HG02678 (cell line): ENCODE measurements at regions not wholly inside any gene's neighbourhood (a gene's known extent, or its start where the extent isn't known, plus 50 kb on each side); places are given as distances from the start of the nearest gene placed in this dataset.
"Not testable (repeated sequence)": the region's sequence is repeated elsewhere in the genome, so short reads cannot be mapped to it uniquely, and the experiment has no call there.

Experiments used
- ATAC-seq: cut with Tn5 transposase; IDR thresholded peaks from one replicate; pipeline ENCODE4 v1.9.1; 2021; ENCODE audit warnings: mild to moderate bottlenecking, moderate library complexity; ENCODE audit not compliant: unreplicated experiment

DNA sequence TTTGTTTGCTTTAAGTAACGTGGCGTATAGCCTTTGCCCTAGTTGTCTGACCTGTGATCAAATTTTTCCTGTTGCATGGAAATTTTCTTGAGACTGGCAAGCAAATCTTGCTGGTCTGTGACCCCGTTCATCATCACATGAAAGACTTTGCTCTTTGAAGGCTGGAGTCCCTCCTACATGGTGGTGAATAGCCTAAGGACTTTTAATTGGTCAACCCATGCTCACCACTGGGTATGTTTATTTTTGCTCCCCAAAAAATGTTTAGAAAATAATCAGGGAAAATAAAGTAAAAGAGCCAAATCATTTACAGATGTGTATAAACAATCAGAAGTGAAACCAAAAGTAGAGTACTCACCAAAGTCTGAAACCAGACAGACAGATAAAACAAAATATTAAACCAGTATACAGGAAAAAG is 1075.3 kb upstream of the ALCAM start:
- peak; percentile 70 for ATAC-seq

DNA sequence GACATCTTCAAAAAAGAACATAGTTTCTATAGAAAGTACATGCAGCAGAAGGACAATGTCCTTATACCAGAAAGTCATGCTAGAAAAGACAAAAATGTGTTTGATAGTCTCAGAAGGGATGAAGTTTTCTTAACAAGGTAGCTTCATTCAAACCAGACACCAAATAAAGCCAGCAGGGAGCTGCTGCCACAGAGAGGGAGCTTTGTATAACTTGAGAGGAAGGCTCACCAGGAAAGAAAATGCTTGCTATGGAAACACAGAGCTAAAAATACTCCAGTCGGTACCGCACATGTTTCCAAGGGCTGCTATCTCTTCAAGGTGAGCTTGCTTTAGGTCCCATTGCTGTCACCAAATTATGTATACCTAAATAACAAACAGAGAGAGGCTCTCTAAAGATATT is 1074.8 kb upstream of the ALCAM start:
- ATAC-seq = peak; percentile 22

DNA sequence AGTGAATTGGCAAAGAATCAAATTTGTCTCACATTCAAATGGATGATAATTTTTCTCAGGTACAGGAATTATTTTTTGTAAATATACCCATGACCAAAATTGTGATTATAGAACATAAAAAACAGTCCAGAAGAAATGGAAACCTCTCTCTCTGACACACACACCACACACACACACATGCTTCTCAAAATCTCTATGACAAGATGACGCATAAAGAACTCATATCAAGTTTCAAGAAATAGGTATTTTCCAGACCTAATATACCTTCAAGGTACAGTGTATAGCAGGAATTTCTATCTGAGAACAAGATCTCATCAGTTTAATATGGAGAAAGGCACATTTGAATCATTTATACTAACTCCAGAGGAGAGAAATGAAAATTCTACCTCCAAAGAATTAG is 1069.1 kb upstream of the ALCAM start:
- no peak for ATAC-seq

DNA sequence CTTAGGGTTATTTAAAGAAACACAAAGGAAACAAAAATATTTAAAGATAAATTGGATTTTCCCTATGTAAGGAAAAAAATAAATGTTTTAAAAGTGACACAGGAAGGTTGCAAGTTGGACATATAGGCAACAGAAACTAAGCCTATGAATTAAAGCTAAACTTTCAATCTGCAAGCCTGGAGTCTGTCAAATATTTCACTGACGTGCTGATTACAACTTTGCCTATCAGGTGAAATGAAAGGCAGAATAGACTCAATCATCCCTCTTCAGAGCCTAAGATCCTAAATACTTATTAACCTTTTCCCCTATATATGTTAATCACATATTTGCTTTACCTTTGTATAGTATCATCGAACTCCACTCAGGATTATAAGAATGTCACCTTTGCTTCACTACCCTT is 1068.0 kb upstream of the ALCAM start:
- no peak for ATAC-seq

DNA sequence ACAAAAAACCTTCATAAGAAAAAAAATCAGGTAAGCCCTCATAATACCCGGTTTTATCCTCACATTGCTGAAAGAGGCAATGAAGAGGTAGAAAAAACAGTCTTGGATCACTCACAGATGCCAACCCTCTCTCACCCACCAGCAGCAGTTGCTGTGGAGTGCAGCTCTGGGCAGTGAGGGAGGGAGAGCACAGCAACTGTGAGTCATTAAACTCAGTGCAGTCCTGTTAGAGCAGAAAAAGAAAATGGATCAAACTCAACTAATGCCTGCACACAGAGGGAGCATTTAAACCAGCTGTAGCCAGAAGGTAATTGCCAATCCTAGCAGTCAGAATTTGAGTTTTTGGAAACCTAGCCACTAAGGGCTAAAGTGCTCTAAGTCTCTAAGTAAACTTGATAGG is 1050.6 kb upstream of the ALCAM start:
- no peak for ATAC-seq

DNA sequence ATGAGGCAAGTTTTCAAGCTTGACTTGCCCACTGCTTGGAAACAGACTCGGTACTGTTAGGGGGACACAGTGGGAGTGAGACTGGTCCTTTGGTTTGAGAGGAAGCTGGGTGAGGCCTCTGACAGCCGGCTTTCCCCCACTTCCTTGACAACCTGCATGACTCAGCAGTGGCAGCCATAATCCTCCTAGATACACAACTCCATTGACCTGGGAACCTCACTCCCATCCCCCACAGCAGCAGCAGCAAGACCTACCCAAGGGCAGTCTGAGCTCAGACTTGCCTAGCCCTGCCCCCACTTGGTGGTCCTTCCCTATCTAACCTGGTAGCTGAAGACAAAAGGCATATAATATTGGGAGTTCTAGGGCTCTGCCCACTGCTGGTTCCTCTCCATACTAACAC is 1043.5 kb upstream of the ALCAM start:
- no peak for ATAC-seq

DNA sequence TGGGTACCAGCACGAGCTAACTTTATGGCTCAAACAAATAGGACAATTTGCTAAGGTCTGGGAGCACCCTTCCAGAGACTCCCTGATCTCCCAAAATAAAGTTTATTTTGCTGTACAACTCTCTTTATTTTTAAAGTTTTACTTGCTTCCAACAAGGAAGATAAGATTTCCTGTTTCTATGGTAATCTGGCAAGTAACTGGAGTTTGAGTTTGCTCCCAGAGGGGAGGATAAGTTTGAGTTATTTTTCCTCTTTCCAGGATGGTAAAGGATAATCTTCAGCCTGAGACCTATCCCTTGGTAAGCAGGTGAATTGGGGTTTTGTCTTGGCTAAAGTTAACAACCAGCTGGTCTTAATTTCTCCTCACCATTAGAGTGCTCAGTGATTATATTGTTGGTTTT is 1019.4 kb upstream of the ALCAM start:
- ATAC-seq = no peak

DNA sequence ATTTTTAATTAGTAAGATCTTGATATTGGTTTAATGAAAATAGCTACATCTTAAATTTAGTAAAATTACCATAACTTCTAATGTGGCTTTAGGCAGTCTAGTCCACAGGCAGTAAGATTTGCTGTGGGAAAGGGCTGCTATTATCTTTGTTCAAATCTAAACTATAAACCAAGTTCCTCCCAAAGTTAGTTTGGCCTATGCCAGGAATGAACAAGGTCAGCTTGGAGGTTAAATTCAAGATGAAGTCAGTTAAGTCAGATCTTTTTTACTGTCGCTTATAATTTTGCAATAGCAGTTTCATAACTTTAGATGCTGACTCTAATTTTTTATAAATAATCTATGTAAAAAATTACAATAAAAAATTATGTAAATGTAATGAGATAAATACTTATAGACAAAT is 1016.9 kb upstream of the ALCAM start:
- no peak for ATAC-seq

DNA sequence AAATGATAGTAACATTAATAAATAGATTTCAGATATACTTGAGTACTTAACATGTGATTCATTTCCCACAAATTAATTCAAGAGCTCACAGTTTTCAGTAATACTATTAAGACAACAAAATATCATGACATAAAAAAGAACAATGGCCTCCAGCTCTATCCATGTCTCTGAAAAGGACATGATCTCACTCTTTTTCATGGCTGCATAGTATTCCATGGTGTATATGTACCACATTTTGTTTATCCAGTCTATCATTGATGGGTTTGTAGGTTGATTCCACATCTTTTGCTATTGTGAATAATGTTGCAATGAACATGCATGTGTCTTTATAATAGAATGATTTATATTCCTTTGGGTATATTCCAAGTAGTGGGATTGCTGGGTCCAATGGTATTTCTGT is 1012.8 kb upstream of the ALCAM start:
- ATAC-seq = no peak

DNA sequence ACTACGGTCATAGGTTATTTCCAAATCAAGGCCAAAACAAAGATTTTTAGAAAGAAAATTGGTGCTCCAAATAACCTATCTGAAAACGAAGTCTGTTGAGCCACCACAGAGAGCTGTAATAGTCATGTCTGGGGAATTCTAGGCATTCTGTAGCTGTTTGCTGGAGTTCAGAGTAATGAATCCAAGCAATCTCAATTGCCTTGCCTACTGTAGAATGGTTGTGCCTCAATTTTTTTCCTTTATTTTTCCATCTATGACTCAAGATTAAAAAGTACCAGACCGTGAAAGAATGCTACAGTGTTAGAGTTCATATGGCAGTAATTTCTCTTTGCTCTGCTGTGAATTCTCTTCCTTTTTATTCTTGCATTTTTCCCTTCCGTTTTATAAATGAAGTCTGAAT is 1007.2 kb upstream of the ALCAM start:
- no peak for ATAC-seq

DNA sequence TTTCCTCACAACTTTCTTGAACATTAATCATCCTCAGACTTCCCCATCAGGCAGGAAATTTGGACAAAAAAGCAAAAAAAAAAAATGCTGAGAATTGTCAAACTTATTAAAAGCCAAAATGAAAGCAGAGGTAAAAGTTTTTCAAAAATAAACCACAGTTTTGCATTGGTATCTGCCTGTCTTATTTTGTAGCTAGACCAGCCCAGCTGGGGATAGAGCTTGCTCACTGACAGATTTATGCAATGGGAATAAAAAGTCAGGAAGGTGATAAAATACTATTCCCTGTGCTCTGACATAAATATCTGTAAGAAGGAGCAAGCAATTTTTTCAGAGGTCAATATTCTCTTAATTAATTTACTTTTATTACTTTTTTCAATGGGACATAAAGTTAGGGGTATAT is 1006.7 kb upstream of the ALCAM start:
- ATAC-seq = no peak

DNA sequence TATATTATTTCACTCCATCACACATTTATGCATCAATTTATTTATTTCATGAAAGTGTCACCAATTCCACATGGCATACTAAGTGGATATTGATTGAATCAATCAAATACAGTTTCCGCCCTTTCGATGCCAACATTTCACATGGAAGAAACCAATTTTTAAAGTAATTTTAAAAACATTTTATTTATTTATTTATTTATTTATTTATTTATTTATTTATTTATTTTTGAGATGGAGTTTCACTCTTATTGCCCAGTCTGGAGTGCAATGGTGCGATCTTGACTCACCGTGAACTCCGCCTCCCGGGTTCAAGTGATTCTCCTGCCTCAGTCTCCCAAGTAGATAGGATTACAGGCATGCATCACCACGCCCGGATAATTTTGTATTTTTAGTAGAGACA is 1005.0 kb upstream of the ALCAM start:
- ATAC-seq = not testable (repeated sequence)

DNA sequence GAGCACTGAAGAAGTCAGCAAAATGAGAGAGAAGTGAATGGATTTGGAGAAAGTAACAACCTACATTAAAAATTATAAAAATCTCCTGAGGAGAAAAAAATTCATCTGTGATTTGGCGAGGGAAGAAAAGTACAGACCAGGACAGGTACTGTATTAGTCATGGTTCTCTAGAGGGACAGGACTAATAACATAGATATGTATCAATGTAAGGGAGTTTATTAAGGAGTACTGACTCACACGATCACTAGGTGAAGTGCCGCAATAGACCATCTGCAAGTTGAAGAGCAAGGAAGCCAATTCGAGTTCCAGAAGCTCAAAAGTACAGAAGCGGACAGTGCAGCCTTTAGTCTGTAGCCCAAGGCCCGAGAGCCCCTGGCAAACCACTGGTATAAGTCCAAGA is 1004.4 kb upstream of the ALCAM start:
- ATAC-seq = no peak

DNA sequence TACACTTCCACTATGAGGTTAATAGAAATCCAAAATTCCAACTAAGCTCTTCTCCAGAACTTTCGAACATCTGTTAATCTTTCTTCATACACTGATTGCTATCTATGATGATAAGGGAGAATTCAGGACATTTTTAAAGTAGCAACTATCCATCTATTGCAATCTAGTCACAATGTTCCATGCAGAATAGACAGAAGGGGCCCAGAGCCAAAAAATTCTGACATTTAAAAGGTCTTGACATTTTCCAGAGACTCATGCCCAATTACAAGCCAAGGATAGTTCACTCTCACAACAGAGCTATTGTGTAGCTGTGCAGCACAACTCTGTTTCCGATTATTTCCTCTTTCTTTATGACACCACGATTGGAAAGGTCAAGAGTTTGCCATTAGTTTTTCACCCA is 999.7 kb upstream of the ALCAM start:
- no peak for ATAC-seq

DNA sequence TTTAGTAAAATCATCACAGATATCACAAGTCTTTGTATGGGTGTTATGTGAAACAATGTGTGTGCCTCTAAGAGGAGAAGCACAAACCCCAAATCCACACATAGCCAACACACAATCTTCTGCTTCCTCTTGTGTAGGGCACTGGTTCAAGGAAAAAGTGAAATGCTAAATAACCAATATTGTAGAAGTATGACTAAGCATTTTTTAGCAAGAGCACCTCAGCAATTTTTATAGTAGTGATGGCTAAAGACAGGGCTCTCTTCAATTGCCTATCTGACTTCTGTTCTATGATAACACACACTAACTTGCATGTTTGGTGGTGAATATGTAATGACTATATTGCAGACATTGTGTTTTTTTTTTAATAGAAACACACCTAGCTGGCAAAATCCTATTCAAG is 997.9 kb upstream of the ALCAM start:
- ATAC-seq = no peak

DNA sequence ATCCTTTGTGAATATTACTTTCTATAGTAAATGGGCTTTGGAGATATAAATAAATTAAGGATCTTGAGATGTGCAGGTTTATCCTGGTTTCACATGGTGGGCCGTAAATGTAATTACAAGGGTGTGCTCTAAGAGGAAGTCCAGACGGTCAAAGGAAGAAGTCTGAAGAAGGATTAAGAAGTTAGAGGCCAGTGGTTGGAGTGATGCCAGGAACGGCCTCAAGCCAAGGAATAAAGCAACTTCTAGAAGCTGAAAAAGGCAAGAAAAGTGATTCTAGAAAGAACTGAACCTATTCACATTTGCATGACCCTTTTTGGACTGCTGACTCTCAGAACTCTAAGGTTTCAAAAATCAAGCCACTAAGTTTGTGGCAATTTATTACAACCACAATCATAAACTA is 981.3 kb upstream of the ALCAM start:
- no peak for ATAC-seq

DNA sequence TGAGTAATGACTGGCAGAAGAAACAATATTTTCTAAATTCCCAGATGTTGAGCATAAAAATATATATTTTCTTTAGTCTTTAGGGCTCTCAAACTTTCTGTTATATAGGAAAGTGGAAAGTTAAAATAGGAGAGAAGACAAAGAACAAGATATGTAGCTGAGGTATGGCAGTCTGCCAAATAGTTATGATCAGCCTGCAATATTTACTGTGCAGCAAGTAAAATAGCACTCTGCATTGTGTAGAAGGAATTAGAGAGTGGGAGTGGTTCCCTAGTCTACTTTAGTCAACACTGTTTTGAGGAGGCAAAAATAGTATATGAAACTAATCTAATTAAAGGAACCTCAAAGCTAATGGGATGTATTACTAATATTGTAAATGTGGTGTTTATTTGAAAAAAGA is 978.1 kb upstream of the ALCAM start:
- ATAC-seq = no peak

DNA sequence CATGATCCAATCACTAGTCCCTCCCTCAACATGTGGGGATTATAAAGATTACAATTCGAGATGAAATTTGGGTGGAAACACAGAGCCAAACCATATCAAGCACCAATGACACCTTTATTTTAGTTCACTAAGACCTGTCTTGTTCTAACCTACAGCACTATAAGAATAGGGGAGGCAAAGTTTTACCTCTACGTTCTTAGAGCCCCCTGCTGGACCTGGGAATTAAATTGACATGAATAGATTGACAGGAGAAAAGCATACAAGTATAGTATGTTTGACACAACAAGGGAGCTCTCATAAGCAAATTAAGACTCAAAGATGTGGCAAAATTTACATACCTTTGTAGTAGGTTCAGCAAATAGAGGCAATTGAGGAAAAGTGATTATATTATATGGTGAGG is 974.4 kb upstream of the ALCAM start:
- ATAC-seq = no peak

DNA sequence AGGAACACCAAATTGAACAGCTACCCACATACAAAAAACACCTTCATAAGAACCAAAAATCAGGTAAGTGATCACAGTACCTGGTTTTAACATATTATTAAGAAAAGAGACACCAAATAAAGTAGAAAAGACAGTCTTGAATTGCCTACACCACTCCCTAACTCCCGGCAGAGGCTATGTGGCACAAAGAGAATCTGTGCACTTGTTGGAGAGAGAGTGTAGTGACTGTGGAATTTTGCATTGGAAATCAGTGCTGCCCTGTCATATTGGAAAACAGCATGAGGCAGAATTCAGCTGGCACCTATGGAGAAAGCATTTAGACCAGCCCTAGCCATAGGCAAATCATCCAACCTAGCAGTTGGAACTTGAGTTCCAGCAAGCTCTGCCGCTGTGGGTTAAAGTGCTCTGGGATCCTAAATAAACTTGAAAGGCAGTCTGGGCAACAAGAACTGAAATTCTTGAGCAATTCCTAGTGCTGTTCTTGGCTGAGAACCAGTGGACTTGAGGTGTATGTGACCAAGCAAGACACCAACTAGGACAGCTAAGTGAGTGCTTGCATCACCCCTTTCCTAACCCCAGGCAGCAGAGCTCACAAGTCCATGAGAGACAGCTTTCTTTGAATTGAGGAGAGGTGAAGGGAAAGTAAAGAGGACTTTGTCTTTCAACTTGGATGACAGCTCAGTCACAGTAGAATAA is 969.6 kb upstream of the ALCAM start:
- ATAC-seq = no peak

DNA sequence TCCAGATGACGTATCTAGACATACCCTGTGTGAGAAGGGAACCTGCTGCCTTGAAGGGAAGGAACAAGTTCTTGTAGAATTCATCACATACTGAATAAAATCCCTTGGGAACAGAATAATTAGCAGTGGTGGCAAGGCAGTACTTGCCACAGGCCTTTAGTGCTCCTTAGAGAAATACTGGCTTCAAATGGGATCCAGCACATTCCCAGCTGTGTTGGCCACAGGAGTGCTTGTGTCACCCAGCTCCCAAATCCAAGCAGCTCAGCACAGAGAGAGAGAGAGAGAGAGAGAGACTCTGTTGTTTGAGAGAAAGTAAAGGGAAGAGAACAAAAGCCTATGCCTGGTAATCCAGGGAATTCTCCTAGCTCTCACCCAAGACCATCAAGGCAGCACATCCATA is 969.0 kb upstream of the ALCAM start:
- ATAC-seq = no peak

DNA sequence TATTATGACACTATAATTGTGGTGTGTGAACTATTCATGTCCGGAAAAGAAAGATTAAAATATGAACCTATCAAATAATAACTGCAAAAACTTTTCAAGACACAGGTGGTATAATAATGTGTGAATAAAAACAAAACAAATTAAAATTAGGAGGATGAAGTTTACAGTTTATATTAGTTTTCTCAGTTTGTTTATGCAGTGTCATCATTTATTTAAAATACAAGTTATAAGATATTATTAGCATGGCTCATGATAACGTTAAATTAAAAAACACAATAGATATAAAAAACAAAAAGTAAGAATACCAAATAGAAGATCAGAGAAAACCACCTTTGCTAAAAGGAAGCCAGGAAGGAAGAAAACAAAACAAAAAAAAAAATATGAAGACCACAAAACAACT is 963.8 kb upstream of the ALCAM start:
- ATAC-seq = no peak

DNA sequence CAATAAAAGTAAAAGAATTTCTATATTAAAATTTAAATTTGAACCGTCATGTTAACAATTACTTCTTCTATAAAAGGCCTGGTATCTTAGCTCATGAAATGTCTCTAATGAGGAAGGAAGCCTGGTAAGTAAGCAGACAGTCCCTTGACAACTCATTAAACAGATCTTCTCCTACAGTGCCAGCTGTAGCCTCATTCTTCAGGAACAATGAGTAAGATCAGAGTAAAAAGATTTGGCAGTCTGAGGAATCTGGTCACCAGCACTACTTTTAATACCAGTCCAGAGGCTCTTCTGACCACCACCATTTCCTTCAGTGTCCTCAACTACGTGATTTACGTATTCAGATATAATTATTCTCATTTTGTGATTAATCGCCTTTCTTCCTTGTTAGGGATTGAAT is 955.0 kb upstream of the ALCAM start:
- no peak for ATAC-seq
